ACHN (cell line): ENCODE measurements at regions not wholly inside any gene's neighbourhood (a gene's known extent, or its start where the extent isn't known, plus 50 kb on each side); places are given as distances from the start of the nearest gene placed in this dataset.
"Not testable (repeated sequence)": the region's sequence is repeated elsewhere in the genome, so short reads cannot be mapped to it uniquely, and the experiment has no call there.

ENCODE experiments used
- DNase-seq: peaks from one replicate; pipeline ENCODE4 v3.0.0-alpha.2; 2015
- in situ Hi-C: cut with HindIII; loops from 2 replicates; pipeline ENCODE4 v1.10.0; 2017; ENCODE audit warnings: low sequenced_read_pairs, low pct_ligation_motif_present, low pct_unique_long_range_greater_than_20kb

GRCh38 chr20:52444455-52444854 lies 252.9 kb upstream of the ZFP64 start:
- in situ Hi-C loops = no loop called here

GRCh38 chr20:52443874-52444273 lies 252.3 kb upstream of the ZFP64 start:
- DNase-seq = no peak
- in situ Hi-C loops = no loop called here

More at GRCh38 chr20:52444455-52444854, 252.9 kb upstream of the ZFP64 start:
- DNase-seq = no peak

- no peak for DNase-seq
- in situ Hi-C loops = no loop called here
Measured at GRCh38 chr20:52441710-52442109, 250.1 kb upstream of the ZFP64 start.

- no peak for DNase-seq
- in situ Hi-C loops = no loop called here
Measured at GRCh38 chr20:52439375-52439774, 247.8 kb upstream of the ZFP64 start.

GRCh38 chr20:52438326-52438963 lies 246.9 kb upstream of the ZFP64 start:
- DNase-seq = no peak
- in situ Hi-C loops = no loop called here

GRCh38 chr20:52434453-52434852 lies 242.9 kb upstream of the ZFP64 start:
- in situ Hi-C loops = no loop called here
- no peak for DNase-seq

GRCh38 chr20:52434041-52434425 lies 242.5 kb upstream of the ZFP64 start:
- in situ Hi-C loops = no loop called here

GRCh38 chr20:52433326-52434040 lies 241.9 kb upstream of the ZFP64 start:
- DNase-seq = no peak
- in situ Hi-C loops = no loop called here

More at GRCh38 chr20:52434041-52434425, 242.5 kb upstream of the ZFP64 start:
- no peak for DNase-seq

GRCh38 chr20:52432740-52433139 lies 241.2 kb upstream of the ZFP64 start:
- DNase-seq = no peak
- in situ Hi-C loops = no loop called here

- in situ Hi-C loops = no loop called here
- no peak for DNase-seq
Measured at GRCh38 chr20:52429029-52429428, 237.4 kb upstream of the ZFP64 start.

- in situ Hi-C loops = no loop called here
- DNase-seq = no peak
Measured at GRCh38 chr20:52427960-52428359, 236.4 kb upstream of the ZFP64 start.

GRCh38 chr20:52426856-52427255 lies 235.3 kb upstream of the ZFP64 start:
- no peak for DNase-seq
- in situ Hi-C loops = no loop called here

GRCh38 chr20:52425701-52426100 lies 234.1 kb upstream of the ZFP64 start:
- in situ Hi-C loops = no loop called here
- no peak for DNase-seq

- no peak for DNase-seq
- in situ Hi-C loops = no loop called here
Measured at GRCh38 chr20:52425253-52425652, 233.7 kb upstream of the ZFP64 start.

- DNase-seq, in situ Hi-C loops: not testable (repeated sequence)
Measured at GRCh38 chr20:52424357-52424942, 232.9 kb upstream of the ZFP64 start.

- in situ Hi-C loops, DNase-seq: not testable (repeated sequence)
Measured at GRCh38 chr20:52423536-52424140, 232.1 kb upstream of the ZFP64 start.

- in situ Hi-C loops = no loop called here
- no peak for DNase-seq
Measured at GRCh38 chr20:52422574-52423336, 231.2 kb upstream of the ZFP64 start.

GRCh38 chr20:52420805-52421204 lies 229.2 kb upstream of the ZFP64 start:
- in situ Hi-C loops = no loop called here
- DNase-seq = no peak

- in situ Hi-C loops = no loop called here
- no peak for DNase-seq
Measured at GRCh38 chr20:52419205-52419604, 227.6 kb upstream of the ZFP64 start.
